ENCODE measurements at regions not wholly inside any gene's neighbourhood (a gene's known extent, or its start where the extent isn't known, plus 50 kb on each side); places are given as distances from the start of the nearest gene placed in this dataset.
A peak's percentile ranks its signal among the peaks of the same experiment; 100 is the strongest.

GRCh38 chr6:168905451-168906090 is 348.1 kb downstream of the THBS2 start:
- no peak overlapping the region for H3K4me3 ChIP-seq
- no peaks in the 10 kb centered on the region for H3K27me3 ChIP-seq
- TF ChIP-seq Cebpa-rat (IDR thresholded peaks at IDR 0.05), result no peak
- H3K4me2 ChIP-seq, result no peak overlapping the region
- peaks cover 5 to 30% (median 16%) of the 10 kb centered on the region in 11 experiments; a peak in 18 of 22 replicates for H3K9me3 ChIP-seq (replicated peaks in 1 of 11)
- no peaks in the 10 kb centered on the region for H3K36me3 ChIP-seq
- no peak overlapping the region for H3K27ac ChIP-seq
- H3K4me1 ChIP-seq, result no peaks in the 10 kb centered on the region
- no peak overlapping the region for H3K9ac ChIP-seq
- H4K20me1 ChIP-seq, result no peaks in the 10 kb centered on the region

DNA sequence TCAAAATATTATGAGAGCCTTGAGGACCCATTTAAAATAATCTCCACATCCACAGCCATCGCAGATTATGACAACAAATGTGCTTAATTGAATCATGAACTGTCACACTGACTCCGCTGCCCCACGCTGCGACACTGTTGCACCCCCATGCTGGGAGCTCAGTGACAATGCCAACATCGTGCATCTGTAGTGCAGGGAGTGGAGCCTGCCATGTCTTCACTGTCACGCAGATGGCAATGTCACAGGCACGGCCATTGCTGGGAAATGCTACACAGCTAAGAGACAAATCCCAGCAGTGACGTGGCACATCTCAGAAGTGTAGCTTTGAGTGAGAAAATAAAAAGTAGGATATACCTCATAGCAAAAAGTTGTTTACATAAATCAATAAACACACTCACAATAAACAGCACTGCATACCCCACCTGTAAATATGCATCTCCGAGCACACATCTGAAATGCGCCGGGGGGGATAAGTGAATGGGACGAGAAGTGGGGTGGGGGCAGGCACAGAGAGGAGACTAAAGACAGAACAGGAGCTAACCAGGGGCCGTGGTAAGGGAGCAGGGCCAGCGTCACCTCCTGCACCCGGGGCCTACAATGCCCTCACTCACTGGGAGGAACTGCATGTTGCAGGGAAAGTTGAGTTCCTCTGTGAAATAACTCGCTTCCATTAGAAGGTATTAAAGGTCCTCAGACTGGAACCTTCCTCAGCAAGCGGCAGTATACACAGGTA is 349.9 kb downstream of the THBS2 start:
- H3K9ac ChIP-seq, result no peak overlapping the region
- no peak overlapping the region for H3K4me3 ChIP-seq
- peaks cover 5 to 30% (median 12%) of the 10 kb centered on the region in 11 experiments; a peak in 18 of 22 replicates for H3K9me3 ChIP-seq (replicated peaks in 1 of 11)
- TF ChIP-seq Cebpa-rat (IDR thresholded peaks at IDR 0.05), result no peak
- no peaks in the 10 kb centered on the region for H4K20me1 ChIP-seq
- H3K36me3 ChIP-seq, result no peaks in the 10 kb centered on the region
- no peaks in the 10 kb centered on the region for H3K27me3 ChIP-seq
- H3K27ac ChIP-seq, result no peak overlapping the region
- no peak overlapping the region for H3K4me2 ChIP-seq
- H3K4me1 ChIP-seq, result no peaks in the 10 kb centered on the region

- H3K4me3 ChIP-seq, result no peak overlapping the region
- H3K36me3 ChIP-seq, result no peaks in the 10 kb centered on the region
- H3K9ac ChIP-seq, result no peak overlapping the region
- no peaks in the 10 kb centered on the region for H3K4me1 ChIP-seq
- H3K27me3 ChIP-seq, result no peaks in the 10 kb centered on the region
- no peak for TF ChIP-seq Cebpa-rat (IDR thresholded peaks at IDR 0.05)
- no peaks in the 10 kb centered on the region for H4K20me1 ChIP-seq
- H3K27ac ChIP-seq, result no peak overlapping the region
- H3K9me3 ChIP-seq (replicated peaks in 1 of 11), result peaks cover 0 to 19% (median 7%) of the 10 kb centered on the region in 11 experiments; a peak in 14 of 22 replicates
- no peak overlapping the region for H3K4me2 ChIP-seq
Observed at GRCh38 chr6:168902075-168902474, 351.6 kb downstream of the THBS2 start.

- no peak overlapping the region for H3K27ac ChIP-seq
- H4K20me1 ChIP-seq, result no peaks in the 10 kb centered on the region
- no peak overlapping the region for H3K4me3 ChIP-seq
- no peaks in the 10 kb centered on the region for H3K27me3 ChIP-seq
- no peak overlapping the region for H3K9ac ChIP-seq
- H3K4me1 ChIP-seq, result no peaks in the 10 kb centered on the region
- no peaks in the 10 kb centered on the region for H3K36me3 ChIP-seq
- H3K9me3 ChIP-seq (replicated peaks in 1 of 11), result peaks cover 4 to 20% (median 11%) of the 10 kb centered on the region in 11 experiments; a peak in 16 of 22 replicates
- no peak for TF ChIP-seq Cebpa-rat (IDR thresholded peaks at IDR 0.05)
- no peak overlapping the region for H3K4me2 ChIP-seq
Observed at GRCh38 chr6:168901076-168901475, 352.6 kb downstream of the THBS2 start.

DNA sequence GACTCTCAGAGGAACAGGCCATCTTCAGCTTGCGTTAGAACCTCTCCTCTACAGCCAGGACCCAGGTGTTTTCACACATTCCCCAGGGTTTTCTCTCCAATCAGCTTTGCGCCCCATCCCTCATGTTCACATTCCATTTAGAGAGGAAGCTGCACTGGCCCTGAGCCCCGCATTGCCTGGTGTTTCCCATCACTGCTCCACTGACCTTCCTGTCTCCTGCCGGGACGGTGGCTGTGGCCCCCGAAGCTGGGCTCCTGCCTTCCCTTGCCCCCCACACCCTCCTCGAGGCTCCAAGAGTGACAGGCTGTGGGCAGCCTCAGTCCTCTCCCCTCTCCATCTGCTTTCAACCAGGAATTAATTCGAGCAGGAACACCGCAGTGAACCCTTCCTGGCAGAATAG is 357.3 kb downstream of the THBS2 start:
- Histone ChIP-seq H3K4me2 (no peak overlapping the region), H3K4me1 (peaks cover 0 to 7% (median 5%) of the 10 kb centered on the region in 10 experiments; a peak in 11 of 20 replicates), H3K9ac (no peak overlapping the region), H3K27me3 (no peaks in the 10 kb centered on the region), H3K9me3 (replicated peaks in 1 of 11) (peaks cover 4 to 13% (median 10%) of the 10 kb centered on the region in 11 experiments; a peak in 14 of 22 replicates), H3K27ac (no peak overlapping the region), H3K4me3 (no peak overlapping the region), H4K20me1 (no peaks in the 10 kb centered on the region), H3K36me3 (no peaks in the 10 kb centered on the region)
- no peak for TF ChIP-seq Cebpa-rat (IDR thresholded peaks at IDR 0.05)

- Histone ChIP-seq H3K9ac (peak overlapping the region in 2 of 11 experiments; percentile 20 to 21; a peak in 1 of 22 replicates), H3K4me3 (peak overlapping the region in 2 of 10 experiments; percentile 15 to 46; a peak in 3 of 20 replicates), H4K20me1 (no peaks in the 10 kb centered on the region), H3K4me2 (peak overlapping the region; percentile 36 to 70 (median 52); a peak in 20 of 22 replicates), H3K9me3 (replicated peaks in 1 of 11) (peaks cover 4 to 13% (median 10%) of the 10 kb centered on the region in 11 experiments; a peak in 14 of 22 replicates), H3K36me3 (no peaks in the 10 kb centered on the region), H3K4me1 (peaks cover 0 to 17% (median 13%) of the 10 kb centered on the region in 10 experiments; a peak in 14 of 20 replicates), H3K27ac (no peak overlapping the region), H3K27me3 (no peaks in the 10 kb centered on the region)
- TF ChIP-seq Cebpa-rat (IDR thresholded peaks at IDR 0.05), result no peak
Observed at GRCh38 chr6:168895102-168895812, 358.4 kb downstream of the THBS2 start.

- Histone ChIP-seq H3K9ac (no peak overlapping the region), H3K27ac (no peak overlapping the region), H3K4me1 (peaks cover 0 to 17% (median 13%) of the 10 kb centered on the region in 10 experiments; a peak in 14 of 20 replicates), H3K4me3 (no peak overlapping the region), H3K27me3 (no peaks in the 10 kb centered on the region), H3K36me3 (no peaks in the 10 kb centered on the region), H3K9me3 (replicated peaks in 1 of 11) (peaks cover 1 to 9% (median 8%) of the 10 kb centered on the region in 11 experiments; a peak in 14 of 22 replicates), H3K4me2 (no peak overlapping the region), H4K20me1 (no peaks in the 10 kb centered on the region)
- TF ChIP-seq Cebpa-rat (IDR thresholded peaks at IDR 0.05), result no peak
Observed at GRCh38 chr6:168892031-168892430, 361.6 kb downstream of the THBS2 start.

DNA sequence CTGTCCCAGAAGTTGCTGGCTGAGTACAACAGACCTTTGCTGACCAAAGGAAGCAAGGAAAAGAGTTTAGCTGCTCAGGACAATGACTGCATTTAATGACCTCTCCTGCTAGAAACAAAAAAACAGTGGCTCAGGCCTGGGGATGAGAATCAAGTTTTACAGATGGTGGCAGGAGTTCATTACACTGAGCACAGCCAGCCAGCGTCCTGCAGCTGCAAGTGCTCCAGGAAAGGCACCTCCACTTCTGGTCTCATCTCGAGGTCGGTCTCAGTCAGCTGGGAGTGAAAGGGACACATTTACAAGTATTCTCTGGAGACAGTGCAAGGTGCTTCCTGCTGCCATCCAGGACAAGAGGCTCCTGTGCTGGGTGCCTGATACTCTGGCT is 362.7 kb downstream of the THBS2 start:
- Histone ChIP-seq H3K4me1 (peaks cover 0 to 17% (median 13%) of the 10 kb centered on the region in 10 experiments; a peak in 14 of 20 replicates), H3K27me3 (no peaks in the 10 kb centered on the region), H3K9ac (no peak overlapping the region), H3K9me3 (replicated peaks in 1 of 11) (no peaks in the 10 kb centered on the region), H3K4me3 (no peak overlapping the region), H3K4me2 (peak overlapping the region in 7 of 11 experiments; percentile 18 to 55 (median 38); a peak in 13 of 22 replicates), H3K27ac (no peak overlapping the region), H4K20me1 (no peaks in the 10 kb centered on the region), H3K36me3 (no peaks in the 10 kb centered on the region)
- no peak for TF ChIP-seq Cebpa-rat (IDR thresholded peaks at IDR 0.05)

All from BLaER1 treated with 17β-estradiol and CSF1 and Interleukin-3, amounts not matched to agents 10 nM and 100 nM (cell line).